ENCODE measurements at regions not wholly inside any gene's neighbourhood (a gene's known extent, or its start where the extent isn't known, plus 50 kb on each side); places are given as distances from the start of the nearest gene placed in this dataset.

- no peak for TF ChIP-seq CTCF (IDR thresholded peaks at IDR 0.05)
- TF ChIP-seq POLR2A (IDR thresholded peaks at IDR 0.05): no peak
Observed at GRCh38 chr6:93735099-93735498, 315.7 kb upstream of the EPHA7 start.

Measured in adrenal gland (tissue), 5 donors.